ENCODE measurements at regions not wholly inside any gene's neighbourhood (a gene's known extent, or its start where the extent isn't known, plus 50 kb on each side); places are given as distances from the start of the nearest gene placed in this dataset.

GRCh38 chr4:23279377-23279986 is 586.7 kb downstream of the GBA3 start:
- intact Hi-C loops (cut with DNase I): no loop called here
- ATAC-seq: no peak
- DNase-seq: no peak
- Histone ChIP-seq H3K27ac (no peak overlapping the region), H3K9me3 (no peaks in the 10 kb centered on the region), H3K4me3 (no peak overlapping the region), H3K4me1 (no peaks in the 10 kb centered on the region), H3K36me3 (no peaks in the 10 kb centered on the region), H3K27me3 (ENCODE audit: low read depth) (no peaks in the 10 kb centered on the region)
- no peak for TF ChIP-seq CTCF (IDR thresholded peaks at IDR 0.05)

- ATAC-seq: no peak
- Histone ChIP-seq H3K36me3 (no peaks in the 10 kb centered on the region), H3K4me3 (no peak overlapping the region), H3K27ac (no peak overlapping the region), H3K27me3 (ENCODE audit: low read depth) (no peaks in the 10 kb centered on the region), H3K4me1 (no peaks in the 10 kb centered on the region), H3K9me3 (no peaks in the 10 kb centered on the region)
- no peak for DNase-seq
- TF ChIP-seq CTCF (IDR thresholded peaks at IDR 0.05): no peak
- intact Hi-C loops (cut with DNase I): no loop called here
Measured at GRCh38 chr4:23278845-23279244, 586.1 kb downstream of the GBA3 start.

- no peak for DNase-seq
- Histone ChIP-seq H3K36me3 (no peaks in the 10 kb centered on the region), H3K9me3 (no peaks in the 10 kb centered on the region), H3K27me3 (ENCODE audit: low read depth) (no peaks in the 10 kb centered on the region), H3K4me3 (no peak overlapping the region), H3K4me1 (no peaks in the 10 kb centered on the region), H3K27ac (no peak overlapping the region)
- peak in 1 of 2 donors; percentile 33 for ATAC-seq
- TF ChIP-seq CTCF (IDR thresholded peaks at IDR 0.05): no peak
- intact Hi-C loops (cut with DNase I): no loop called here
Measured at GRCh38 chr4:23276076-23276475, 583.3 kb downstream of the GBA3 start.

- no peak for TF ChIP-seq CTCF (IDR thresholded peaks at IDR 0.05)
- Histone ChIP-seq H3K27me3 (ENCODE audit: low read depth) (no peaks in the 10 kb centered on the region), H3K4me3 (no peak overlapping the region), H3K9me3 (no peaks in the 10 kb centered on the region), H3K4me1 (no peaks in the 10 kb centered on the region), H3K27ac (no peak overlapping the region), H3K36me3 (no peaks in the 10 kb centered on the region)
- ATAC-seq: no peak
- intact Hi-C loops (cut with DNase I): no loop called here
- DNase-seq: no peak
Measured at GRCh38 chr4:23269566-23269965, 576.8 kb downstream of the GBA3 start.

- Histone ChIP-seq H3K36me3 (no peaks in the 10 kb centered on the region), H3K4me3 (no peak overlapping the region), H3K4me1 (no peaks in the 10 kb centered on the region), H3K27ac (no peak overlapping the region), H3K27me3 (ENCODE audit: low read depth) (no peaks in the 10 kb centered on the region), H3K9me3 (no peaks in the 10 kb centered on the region)
- ATAC-seq: no peak
- DNase-seq: no peak
- TF ChIP-seq CTCF (IDR thresholded peaks at IDR 0.05): no peak
- intact Hi-C loops (cut with DNase I): no loop called here
Measured at GRCh38 chr4:23268072-23268771, 575.5 kb downstream of the GBA3 start.
